ENCODE measurements at regions not wholly inside any gene's neighbourhood (a gene's known extent, or its start where the extent isn't known, plus 50 kb on each side); places are given as distances from the start of the nearest gene placed in this dataset.

GRCh38 chrX:39749728-39750127 is 348.0 kb downstream of the BCOR start:
- H3K9me3 ChIP-seq (replicated peaks; ENCODE audit: control insufficient read depth, insufficient read depth, low read depth, low read length), result no peaks in the 10 kb centered on the region
- no peak overlapping the region for H3K4me3 ChIP-seq
- H4K20me1 ChIP-seq (replicated peaks; ENCODE audit: control insufficient read depth, insufficient read depth, low read length), result no peaks in the 10 kb centered on the region
- no TSS peak for BruUV-seq (replicated peaks)
- no peaks in the 10 kb centered on the region for H3K9me1 ChIP-seq (ENCODE audit: control insufficient read depth, insufficient read depth, low read length)
- ATAC-seq, result peak; percentile 80
- intact Hi-C loops (cut with micrococcal nuclease) (no loop called here), in situ Hi-C loops (cut with MboI) (no loop called here)
- POLR2A ChIA-PET, result interaction anchor here (1.0 to 1.4 kb wide), 2 partner anchors 9 kb away, joined by 3 to 4 read pairs; no protein-coding TSS in a partner anchor
- no peak overlapping the region for H3K4me2 ChIP-seq (ENCODE audit: insufficient read depth, low read length)
- H3K9ac ChIP-seq (ENCODE audit: insufficient read depth in 1 of 2, low read depth in 2 of 2, low read length in 2 of 2), result no peak overlapping the region
- no peaks in the 10 kb centered on the region for H3K79me2 ChIP-seq (ENCODE audit: control insufficient read depth, insufficient read depth, low read length)
- 18% methylated on average over 5 of the region's 5 CpGs for WGBS (ENCODE audit: insufficient coverage, low coverage, missing lambda C conversion rate)
- peak in 2 of 4 experiments; percentile 26 to 47 for DNase-seq (ENCODE audit: extremely low read depth in 1 of 4, low spot score in 3 of 4)
- peak; percentile 60 for FAIRE-seq
- H3K4me1 ChIP-seq (replicated peaks in 1 of 2; ENCODE audit: control insufficient read depth in 2 of 2, insufficient read depth in 2 of 2, low read length in 2 of 2), result peaks cover 7% of the 10 kb centered on the region in 2 experiments; a peak in 4 of 5 replicates
- peak overlapping the region; percentile 65; the same call in 1 of the 2 replicates for H2AFZ ChIP-seq (ENCODE audit: low read depth, low read length)
- H3K27ac ChIP-seq (ENCODE audit: extremely low read depth, low read depth, low read length), result no peak overlapping the region
- no peaks in the 10 kb centered on the region for H3K36me3 ChIP-seq (ENCODE audit: control insufficient read depth, insufficient read depth, low read length)
- H3K27me3 ChIP-seq (ENCODE audit: control insufficient read depth in 2 of 2, insufficient read depth in 2 of 2, low read length in 2 of 2), result no peaks in the 10 kb centered on the region; a peak in 1 of 5 replicates
- CTCF ChIA-PET (ENCODE audit: low intra/inter-chr PET ratio), result no interaction called here
- TF ChIP-seq CEBPG (CRISPR knock-in tag; IDR thresholded peaks at IDR 0.05) (no peak), CEBPG (tag; conservative IDR thresholded peaks at IDR 0.05 in 1 of 2, IDR thresholded peaks at IDR 0.05 in 1 of 2) (no peak), TFE3 (CRISPR knock-in tag; IDR thresholded peaks at IDR 0.05) (peak; percentile 91), SIX5 (IDR thresholded peaks at IDR 0.05; ENCODE audit: borderline replicate concordance in 1 of 2, insufficient read depth in 1 of 2, low read depth in 1 of 2, low read length in 2 of 2) (peak; percentile 35 to 48; a peak in 3 of 4 replicates), PATZ1 (CRISPR knock-in tag; IDR thresholded peaks at IDR 0.05; ENCODE audit: borderline replicate concordance) (no peak), MYC (IDR thresholded peaks at IDR 0.05; ENCODE audit: low read depth, low read length) (0 out of 2 replicates have a peak, but pooled peaks have one; percentile 20), MYC (CRISPR knock-in tag; IDR thresholded peaks at IDR 0.05; ENCODE audit: borderline replicate concordance, low read depth) (no peak), ZFX (CRISPR knock-in tag; IDR thresholded peaks at IDR 0.05) (no peak), ZNF175 (CRISPR knock-in tag; IDR thresholded peaks at IDR 0.05; ENCODE audit: low read depth) (no peak), NFXL1 (CRISPR knock-in tag; IDR thresholded peaks at IDR 0.05) (no peak), RAD51 (IDR thresholded peaks at IDR 0.05; ENCODE audit: borderline replicate concordance, low read depth) (peak; percentile 92), ZNF146 (CRISPR knock-in tag; IDR thresholded peaks at IDR 0.05; ENCODE audit: unreplicated experiment) (no peak), ELF1 (tag; IDR thresholded peaks at IDR 0.05) (no peak), ZNF143 (CRISPR knock-in tag; IDR thresholded peaks at IDR 0.05) (peak; percentile 73), CBFA2T2 (conservative IDR thresholded peaks at IDR 0.05) (peak; percentile 57), TOE1 (IDR thresholded peaks at IDR 0.05; ENCODE audit: borderline replicate concordance) (peak; percentile 92), TOE1 (CRISPR knock-in tag; IDR thresholded peaks at IDR 0.05; ENCODE audit: borderline replicate concordance, low read depth) (no peak), NFIX (CRISPR knock-in tag; IDR thresholded peaks at IDR 0.05; ENCODE audit: low read depth) (no peak), NFYB (IDR thresholded peaks at IDR 0.05; ENCODE audit: extremely low read depth, insufficient read length) (peak; percentile 11)
